Gastroesophageal sphincter (tissue), 4 donors: ENCODE measurements at regions not wholly inside any gene's neighbourhood (a gene's known extent, or its start where the extent isn't known, plus 50 kb on each side); places are given as distances from the start of the nearest gene placed in this dataset.

Experiments used
- ATAC-seq: fragments of 150-250 bp; one replicate; pipeline ENCODE4 v1.9.1; 2016; ENCODE audit warnings: mild to moderate bottlenecking, moderate library complexity
- H3K27ac ChIP-seq, 4 donors: fragments of 200-600 bp; sonication (generic) in 3 of 4; 1 replicate in 3 of 4; 2 replicates in 1 of 4; pipeline ENCODE4 v1.5.1; 2016 to 2019
- H3K27me3 ChIP-seq: fragments of 200-600 bp; sonication (generic); one replicate; pipeline ENCODE4 v1.5.1; 2019
- H3K36me3 ChIP-seq, 2 donors: fragments of 200-600 bp; sonication (generic); one replicate each; pipeline ENCODE4 v1.5.1; 2019; ENCODE audit warnings: control low read depth in 1 of 2
- H3K4me1 ChIP-seq, 3 donors: fragments of 200-600 bp; sonication (generic); 1 replicate in 2 of 3; 2 replicates in 1 of 3; pipeline ENCODE4 v1.5.1; 2016 to 2019; ENCODE audit warnings: control low read depth in 2 of 3
- H3K4me3 ChIP-seq, 2 donors: fragments of 200-600 bp; sonication (generic); one replicate each; pipeline ENCODE4 v1.5.1; 2019; ENCODE audit warnings: mild to moderate bottlenecking in 1 of 2, moderate library complexity in 1 of 2
- H3K9me3 ChIP-seq, 3 donors: fragments of 200-600 bp; sonication (generic); one replicate each; pipeline ENCODE4 v1.5.1; 2017 to 2019; ENCODE audit warnings: control low read depth in 2 of 3
- EP300 ChIP-seq: sonication (generic); formaldehyde crosslinking; IDR thresholded peaks from one replicate; pipeline ENCODE4 v1.6.1; 2017; ENCODE audit warnings: antibody characterized with exemption, mild to moderate bottlenecking
- POLR2A ChIP-seq, 2 donors: fragments of 450-650 bp; IDR thresholded peaks; one replicate each; pipeline ENCODE4 v1.6.1; 2017; ENCODE audit warnings: antibody characterized with exemption in 2 of 2, mild to moderate bottlenecking in 2 of 2, moderate library complexity in 1 of 2
- POLR2AphosphoS5 ChIP-seq: sonication (generic); formaldehyde crosslinking; IDR thresholded peaks from one replicate; pipeline ENCODE4 v1.6.1; 2017; ENCODE audit warnings: antibody characterized with exemption
- WGBS, 2 donors: methylation state at CpG; one replicate each; pipeline ENCODE4 v1.1.5; 2018; ENCODE audit warnings: low coverage in 1 of 2; 5-methylcytosine and 5-hydroxymethylcytosine counted together
- TF ChIP-seq, protein P1 (sequence below), 4 experiments: fragments of 200-600 bp in 2 of 4; fragments of 450-650 bp in 2 of 4; sonication (generic) in 1 of 4; IDR thresholded peaks; one replicate each; pipeline ENCODE4 v1.5.1; 2017 to 2019; ENCODE audit warnings: antibody characterized with exemption in 4 of 4, mild to moderate bottlenecking in 2 of 4, moderate library complexity in 2 of 4

DNA sequence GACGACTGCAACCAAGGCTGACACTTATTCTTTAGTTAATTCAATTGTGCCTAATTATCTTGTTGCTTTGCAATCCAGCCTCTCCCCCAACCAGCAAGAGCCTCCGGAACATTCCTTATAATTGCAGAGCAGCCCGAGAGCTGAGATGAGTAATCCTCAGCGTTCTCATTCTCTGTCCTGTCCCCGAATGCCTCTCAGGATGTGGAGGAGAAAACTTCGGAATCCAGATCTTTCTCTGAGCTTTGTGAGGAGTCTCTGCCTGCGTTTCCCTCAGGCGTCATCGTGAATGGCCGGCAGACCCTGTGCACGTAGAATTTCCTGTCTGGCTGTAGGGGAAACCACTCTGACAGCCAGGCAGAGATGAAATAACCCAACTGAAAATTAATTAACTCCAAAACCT lies 160.5 kb upstream of the DIO3 start:
- no peak for ATAC-seq

DNA sequence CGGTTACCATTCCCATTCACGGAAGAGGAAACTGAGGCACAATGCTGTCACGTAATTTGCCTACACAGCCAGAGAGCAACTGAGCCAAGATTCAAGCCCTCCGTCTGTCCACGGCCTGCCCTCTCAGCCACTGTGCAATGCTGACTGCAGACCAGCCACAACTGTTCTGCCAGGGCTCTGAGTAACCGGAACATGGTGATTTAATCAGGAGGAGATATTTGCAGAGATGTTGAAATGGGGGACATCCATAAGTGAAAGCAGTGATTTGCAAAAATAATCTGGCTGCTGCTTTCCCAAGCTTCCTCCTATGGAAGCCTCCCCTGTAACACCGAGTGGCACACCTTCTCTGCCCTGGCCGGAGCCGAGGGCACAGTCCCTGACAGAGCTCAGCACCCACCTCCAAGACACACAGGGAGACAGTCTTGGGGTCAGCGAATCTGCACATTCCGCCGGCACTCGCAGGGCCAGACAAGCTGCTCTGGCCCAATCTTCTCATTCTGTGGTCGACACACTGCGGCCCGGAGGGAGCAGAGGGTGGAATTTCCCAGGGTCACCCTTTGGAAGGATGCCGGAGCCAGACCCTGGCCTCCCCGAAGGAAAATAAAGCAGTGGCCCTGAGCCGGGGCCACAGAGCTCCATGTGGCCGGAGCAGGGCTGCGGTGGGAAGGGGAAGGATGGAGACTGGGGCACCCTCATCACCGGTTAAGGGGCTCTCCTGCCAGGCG lies 158.2 kb upstream of the DIO3 start:
- Histone ChIP-seq H3K27me3 (peaks cover 31% of the 10 kb centered on the region), H3K4me1 (peaks cover 0 to 4% (median 0%) of the 10 kb centered on the region in 3 donors), H3K4me3 (no peak overlapping the region), H3K27ac (no peak overlapping the region), H3K36me3 (no peaks in the 10 kb centered on the region), H3K9me3 (no peaks in the 10 kb centered on the region)
- WGBS, 2 donors, result 77 to 86% methylated on average over 6 to 17 of the region's 23 CpGs
- TF ChIP-seq EP300 (no peak), POLR2AphosphoS5 (no peak), POLR2A (IDR thresholded peaks at IDR 0.05) (no peak)
- TF ChIP-seq, protein P1, sequence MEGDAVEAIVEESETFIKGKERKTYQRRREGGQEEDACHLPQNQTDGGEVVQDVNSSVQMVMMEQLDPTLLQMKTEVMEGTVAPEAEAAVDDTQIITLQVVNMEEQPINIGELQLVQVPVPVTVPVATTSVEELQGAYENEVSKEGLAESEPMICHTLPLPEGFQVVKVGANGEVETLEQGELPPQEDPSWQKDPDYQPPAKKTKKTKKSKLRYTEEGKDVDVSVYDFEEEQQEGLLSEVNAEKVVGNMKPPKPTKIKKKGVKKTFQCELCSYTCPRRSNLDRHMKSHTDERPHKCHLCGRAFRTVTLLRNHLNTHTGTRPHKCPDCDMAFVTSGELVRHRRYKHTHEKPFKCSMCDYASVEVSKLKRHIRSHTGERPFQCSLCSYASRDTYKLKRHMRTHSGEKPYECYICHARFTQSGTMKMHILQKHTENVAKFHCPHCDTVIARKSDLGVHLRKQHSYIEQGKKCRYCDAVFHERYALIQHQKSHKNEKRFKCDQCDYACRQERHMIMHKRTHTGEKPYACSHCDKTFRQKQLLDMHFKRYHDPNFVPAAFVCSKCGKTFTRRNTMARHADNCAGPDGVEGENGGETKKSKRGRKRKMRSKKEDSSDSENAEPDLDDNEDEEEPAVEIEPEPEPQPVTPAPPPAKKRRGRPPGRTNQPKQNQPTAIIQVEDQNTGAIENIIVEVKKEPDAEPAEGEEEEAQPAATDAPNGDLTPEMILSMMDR (IDR thresholded peaks at IDR 0.05), result no peak
- ATAC-seq, result no peak

More for the DNA sequence above, 160.5 kb upstream of the DIO3 start:
- no peaks in the 10 kb centered on the region for H3K36me3 ChIP-seq
- peaks cover 24% of the 10 kb centered on the region for H3K27me3 ChIP-seq
- no peaks in the 10 kb centered on the region for H3K4me1 ChIP-seq
- no peaks in the 10 kb centered on the region for H3K9me3 ChIP-seq
- H3K27ac ChIP-seq, result no peak overlapping the region
- WGBS, 2 donors, result 12 to 19% methylated on average over 6 to 11 of the region's 11 CpGs
- no peak overlapping the region for H3K4me3 ChIP-seq
- no peak for TF ChIP-seq EP300
- TF ChIP-seq, protein P1 (IDR thresholded peaks at IDR 0.05), result no peak
- TF ChIP-seq POLR2A (IDR thresholded peaks at IDR 0.05), result no peak
- no peak for TF ChIP-seq POLR2AphosphoS5

DNA sequence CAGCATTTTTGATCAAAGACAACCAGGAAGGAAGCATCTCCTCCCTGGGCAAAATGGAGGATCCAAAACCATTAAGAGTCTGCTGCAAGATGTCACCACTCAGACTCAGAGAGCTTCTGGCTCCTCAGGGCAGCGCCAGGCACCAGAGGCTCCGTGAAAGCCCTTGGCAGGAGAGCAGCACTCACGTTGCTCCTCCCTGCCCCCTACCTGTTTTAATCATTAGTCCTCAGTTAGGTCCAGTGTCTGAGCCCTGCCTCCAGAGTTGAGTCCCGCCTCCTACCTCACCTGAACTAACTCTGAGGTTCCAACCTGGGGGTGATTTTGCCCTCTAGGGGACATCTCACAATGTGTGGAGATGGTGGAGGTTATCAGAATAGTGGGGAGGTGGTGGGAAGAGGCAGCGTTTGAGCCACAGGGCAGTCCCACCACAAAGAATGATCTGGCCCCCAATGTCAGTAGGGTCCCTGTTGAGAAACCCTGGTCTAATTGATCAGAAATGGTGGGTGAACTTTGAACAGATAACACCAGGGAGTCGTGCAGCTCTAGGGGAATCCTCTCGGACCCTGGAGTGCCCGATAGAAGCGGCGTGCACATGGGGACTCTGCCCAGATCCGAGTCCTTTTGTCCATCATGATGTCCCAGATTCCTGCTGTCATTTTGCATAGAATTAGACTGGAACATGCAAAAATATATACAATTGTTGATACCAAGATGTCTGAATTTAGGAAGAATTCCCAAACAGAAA lies 156.7 kb upstream of the DIO3 start:
- Histone ChIP-seq H3K4me3 (no peak overlapping the region), H3K36me3 (no peaks in the 10 kb centered on the region), H3K4me1 (peaks cover 0 to 6% (median 0%) of the 10 kb centered on the region in 3 donors), H3K27ac (no peak overlapping the region), H3K9me3 (no peaks in the 10 kb centered on the region), H3K27me3 (peaks cover 31% of the 10 kb centered on the region)
- 40 to 61% methylated on average over 3 to 6 of the region's 11 CpGs for WGBS, 2 donors
- ATAC-seq, result no peak
- no peak for TF ChIP-seq POLR2A (IDR thresholded peaks at IDR 0.05)

DNA sequence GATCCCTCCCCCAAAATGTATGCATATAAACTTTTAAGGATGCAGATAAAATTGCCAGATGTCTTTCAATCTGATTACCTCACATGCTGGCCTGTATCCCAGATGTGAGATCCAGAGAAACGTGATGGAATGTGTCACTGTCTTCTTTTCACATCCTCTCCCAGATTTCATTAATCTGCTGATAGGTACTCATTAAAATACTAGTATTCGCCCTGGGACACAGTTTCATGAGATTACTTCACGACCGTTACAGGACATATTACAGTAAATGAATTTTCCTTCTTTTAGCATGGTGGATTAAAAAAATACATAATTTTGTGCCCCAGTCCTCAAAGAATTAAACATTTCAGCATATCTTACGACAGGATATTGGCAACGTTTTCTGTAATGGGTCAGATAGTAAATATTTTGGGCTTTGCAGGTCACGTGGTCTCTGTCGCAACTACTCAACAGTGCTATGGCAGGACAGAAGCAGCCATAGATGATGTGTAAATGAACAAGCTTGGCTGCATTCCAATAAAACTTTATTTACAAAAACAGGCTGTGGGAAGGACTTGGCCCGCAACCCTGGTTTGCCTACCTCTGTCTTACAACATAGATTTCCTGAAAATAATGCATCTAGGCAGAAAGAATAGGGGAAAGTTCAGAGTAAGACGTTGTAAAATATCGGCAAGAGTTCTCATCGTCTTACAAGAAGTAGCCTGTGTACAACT lies 156.0 kb upstream of the DIO3 start:
- peak; percentile 32 for ATAC-seq
- no peaks in the 10 kb centered on the region for H3K9me3 ChIP-seq

DNA sequence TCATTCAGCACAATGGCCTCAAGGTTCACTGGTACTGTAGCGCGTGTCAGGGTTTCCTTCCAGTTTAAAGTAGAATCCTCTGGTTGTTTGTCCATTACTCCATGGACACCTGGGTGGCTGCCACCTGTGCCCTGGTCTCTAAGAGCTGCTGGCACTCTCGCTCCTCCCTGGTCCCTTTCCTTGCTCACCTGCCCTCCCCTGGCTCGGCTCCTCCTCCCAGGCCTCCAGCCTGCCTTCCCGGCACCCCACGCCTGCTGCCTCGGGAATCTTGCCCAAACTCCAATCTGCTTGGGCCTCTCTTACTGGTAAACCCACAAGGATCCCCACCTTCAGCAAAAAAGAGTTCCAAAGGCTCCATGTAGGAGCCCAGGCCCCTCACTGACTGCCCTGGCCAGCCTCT lies 154.4 kb upstream of the DIO3 start:
- no peak for TF ChIP-seq POLR2AphosphoS5
- TF ChIP-seq, protein P1 (IDR thresholded peaks at IDR 0.05), result no peak
- no peak for TF ChIP-seq EP300
- no peak for TF ChIP-seq POLR2A (IDR thresholded peaks at IDR 0.05)
- Histone ChIP-seq H3K9me3 (no peaks in the 10 kb centered on the region), H3K27ac (no peak overlapping the region), H3K4me3 (no peak overlapping the region), H3K27me3 (peaks cover 31% of the 10 kb centered on the region), H3K36me3 (no peaks in the 10 kb centered on the region), H3K4me1 (peaks cover 0 to 6% (median 0%) of the 10 kb centered on the region in 3 donors)
- ATAC-seq, result no peak
- WGBS, 2 donors, result 81 to 95% methylated on average over 6 of the region's 7 CpGs

More for the DNA sequence above, 156.0 kb upstream of the DIO3 start:
- 55 to 59% methylated on average over 12 of the region's 12 CpGs for WGBS, 2 donors
- Histone ChIP-seq H3K36me3 (no peaks in the 10 kb centered on the region), H3K4me3 (no peak overlapping the region), H3K27me3 (peaks cover 31% of the 10 kb centered on the region), H3K27ac (no peak overlapping the region), H3K4me1 (peaks cover 0 to 6% (median 0%) of the 10 kb centered on the region in 3 donors)
- TF ChIP-seq POLR2AphosphoS5, result no peak
- no peak for TF ChIP-seq POLR2A (IDR thresholded peaks at IDR 0.05)
- TF ChIP-seq, protein P1 (IDR thresholded peaks at IDR 0.05), result no peak
- TF ChIP-seq EP300, result no peak
